Bronchial epithelial cell (primary cell): ENCODE measurements at regions not wholly inside any gene's neighbourhood (a gene's known extent, or its start where the extent isn't known, plus 50 kb on each side); places are given as distances from the start of the nearest gene placed in this dataset.
A peak's percentile ranks its signal among the peaks of the same experiment; 100 is the strongest.

Source experiments
- DNase-seq: peaks from one replicate; pipeline ENCODE4 v3.0.0-alpha.2; 2010; ENCODE audit warnings: low read depth
- FAIRE-seq: peaks from 2 replicates; lab custom pipeline; 2011; peaks lifted over from hg19 to GRCh38; lab: Jason Lieb, UNC
- H3K27me3 ChIP-seq: 2 replicates; pipeline ENCODE4 v1.5.1; 2011; ENCODE audit warnings: low read length; ENCODE audit not compliant: control insufficient read depth, insufficient read depth
- H3K36me3 ChIP-seq: 2 replicates; pipeline ENCODE4 v1.5.1; 2011; ENCODE audit warnings: low read length; ENCODE audit not compliant: control insufficient read depth, insufficient read depth
- H3K4me3 ChIP-seq: 2 replicates; pipeline ENCODE4 v1.5.1; 2011; ENCODE audit warnings: mild to moderate bottlenecking, low read depth, low read length, control low read depth
- CTCF ChIP-seq: IDR thresholded peaks from 2 replicates; pipeline ENCODE4 v1.5.1; 2011; ENCODE audit warnings: mild to moderate bottlenecking, moderate library complexity, low read length, control low read depth, inconsistent platforms; ENCODE audit not compliant: insufficient read depth, severe bottlenecking

DNA sequence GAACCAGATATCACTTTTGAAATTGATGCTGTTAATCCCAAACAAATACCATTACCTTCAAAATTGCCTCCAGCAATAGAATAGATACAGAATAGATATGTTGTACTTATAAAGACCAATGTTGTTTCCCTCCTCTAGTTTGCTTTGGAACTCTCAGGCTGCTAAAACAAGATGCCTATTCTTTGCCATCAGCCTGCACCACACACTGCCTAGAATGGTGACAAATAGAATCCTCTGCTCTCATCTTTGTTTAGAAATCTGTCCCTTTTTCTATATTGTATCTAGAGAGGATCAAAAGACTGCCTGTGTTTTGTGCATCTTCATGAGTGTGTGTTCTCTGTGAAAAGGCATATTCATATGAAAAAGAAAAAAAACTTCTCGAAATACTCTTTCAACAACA is 349.2 kb upstream of the CCDC54 start:
- FAIRE-seq (peak; percentile 23), DNase-seq (no peak)
- H3K36me3 ChIP-seq, result no peaks in the 10 kb centered on the region
- no peak overlapping the region for H3K4me3 ChIP-seq
- TF ChIP-seq CTCF, result no peak
- no peaks in the 10 kb centered on the region for H3K27me3 ChIP-seq

GRCh38 chr3:107028626-107029025 is 348.6 kb upstream of the CCDC54 start:
- no peak overlapping the region for H3K4me3 ChIP-seq
- FAIRE-seq (no peak), DNase-seq (no peak)
- TF ChIP-seq CTCF, result no peak
- no peaks in the 10 kb centered on the region for H3K27me3 ChIP-seq
- H3K36me3 ChIP-seq, result no peaks in the 10 kb centered on the region

DNA sequence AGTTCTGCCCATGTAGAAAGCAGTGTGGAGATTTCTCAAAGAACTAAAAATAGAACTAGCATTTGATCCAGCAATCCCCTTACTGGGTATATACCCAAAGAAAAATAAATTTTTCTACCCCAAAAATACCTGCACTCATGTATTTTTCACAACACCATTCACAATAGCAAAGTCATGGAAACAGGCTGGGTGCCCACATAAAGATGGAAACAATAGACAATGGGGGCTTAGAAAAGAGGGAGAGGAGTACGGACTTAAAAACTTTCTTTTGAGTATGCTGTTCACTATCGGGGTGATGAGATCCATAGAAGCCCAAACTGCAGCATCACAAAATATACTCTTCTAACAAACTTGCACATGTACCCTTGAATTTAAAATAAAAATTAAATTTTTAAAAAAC is 345.1 kb upstream of the CCDC54 start:
- Histone ChIP-seq H3K36me3 (no peaks in the 10 kb centered on the region), H3K27me3 (no peaks in the 10 kb centered on the region), H3K4me3 (no peak overlapping the region)
- TF ChIP-seq CTCF, result no peak
- DNase-seq (no peak), FAIRE-seq (no peak)

GRCh38 chr3:107034142-107034541 is 343.1 kb upstream of the CCDC54 start:
- no peaks in the 10 kb centered on the region for H3K27me3 ChIP-seq
- H3K4me3 ChIP-seq, result no peak overlapping the region
- DNase-seq, result no peak
- no peak for TF ChIP-seq CTCF
- H3K36me3 ChIP-seq, result no peaks in the 10 kb centered on the region
- no peak for FAIRE-seq

DNA sequence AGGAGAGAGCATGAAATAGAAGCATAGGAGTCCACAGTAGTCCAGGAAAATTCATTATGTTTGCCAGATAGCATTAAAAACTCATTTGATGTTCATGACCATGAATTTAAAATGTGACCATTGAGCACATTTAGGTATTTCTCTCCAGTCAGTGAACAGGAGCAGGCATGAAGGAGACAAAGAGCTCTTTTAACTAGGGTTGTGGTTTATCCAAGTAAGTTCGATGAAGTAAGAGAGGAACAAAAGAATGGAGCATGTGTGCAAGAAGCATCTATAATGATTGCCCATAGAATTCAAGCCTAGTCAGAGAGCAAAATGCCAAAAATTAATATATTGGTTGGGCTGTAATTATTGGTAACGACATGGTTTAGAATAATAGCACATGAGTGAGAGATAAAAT is 342.1 kb upstream of the CCDC54 start:
- Histone ChIP-seq H3K4me3 (no peak overlapping the region), H3K27me3 (no peaks in the 10 kb centered on the region), H3K36me3 (no peaks in the 10 kb centered on the region)
- TF ChIP-seq CTCF, result no peak
- DNase-seq, result no peak
- FAIRE-seq, result no peak

DNA sequence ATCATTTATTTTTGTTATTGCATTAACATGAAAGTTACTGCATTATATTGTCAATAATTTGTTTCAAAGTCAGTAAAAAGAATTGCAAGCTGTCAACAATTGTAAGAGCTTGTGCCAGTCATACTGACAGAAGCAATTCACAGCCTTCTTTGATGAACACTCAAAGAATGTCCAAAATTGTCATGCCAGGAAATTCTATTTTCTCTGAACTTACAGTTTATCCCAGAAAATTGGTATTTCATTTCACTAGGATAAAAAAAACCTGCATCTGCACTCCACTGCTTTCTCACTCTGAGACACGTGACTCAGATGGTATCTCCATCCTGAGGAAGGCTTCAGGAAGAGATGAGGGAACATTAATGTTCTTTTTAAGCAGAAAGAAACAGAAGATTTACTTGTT is 332.6 kb upstream of the CCDC54 start:
- FAIRE-seq (no peak), DNase-seq (no peak)
- no peaks in the 10 kb centered on the region for H3K27me3 ChIP-seq
- no peak for TF ChIP-seq CTCF
- H3K36me3 ChIP-seq, result no peaks in the 10 kb centered on the region
- H3K4me3 ChIP-seq, result no peak overlapping the region
